Activated CD4-positive, alpha-beta memory T cell treated with anti-CD3 and anti-CD28 coated beads for 36 hours (primary cell): ENCODE measurements at regions not wholly inside any gene's neighbourhood (a gene's known extent, or its start where the extent isn't known, plus 50 kb on each side); places are given as distances from the start of the nearest gene placed in this dataset.

ENCODE experiments used
- CTCF ChIA-PET: fragments of 350-600 bp; sonication (Branson Sonifier 250); formaldehyde crosslinking; loops from one replicate; lab custom pipeline; 2021; ENCODE audit warnings: antibody characterized with exemption, inconsistent platforms; lab: Charles Lee
- POLR2A ChIA-PET: fragments of 350-600 bp; sonication (Branson Sonifier 250); formaldehyde crosslinking; loops from one replicate; lab custom pipeline; 2021; ENCODE audit warnings: antibody characterized with exemption; lab: Charles Lee
- DNase-seq: peaks from one replicate; pipeline ENCODE4 v3.0.0-alpha.2; 2020
- H3K27ac Mint-ChIP-seq: one replicate; pipeline ENCODE4 v1.8.0; 2021; ENCODE audit warnings: mixed read lengths
- H3K27me3 Mint-ChIP-seq: one replicate; pipeline ENCODE4 v1.8.0; 2021; ENCODE audit warnings: mixed read lengths
- H3K36me3 Mint-ChIP-seq: one replicate; pipeline ENCODE4 v1.8.0; 2021; ENCODE audit warnings: mixed read lengths
- H3K4me1 Mint-ChIP-seq: one replicate; pipeline ENCODE4 v1.8.0; 2021; ENCODE audit warnings: low read depth, mixed read lengths
- H3K4me3 Mint-ChIP-seq: one replicate; pipeline ENCODE4 v1.8.0; 2021; ENCODE audit warnings: mild to moderate bottlenecking, mixed read lengths
- H3K9me3 Mint-ChIP-seq: one replicate; pipeline ENCODE4 v1.8.0; 2021; ENCODE audit warnings: mixed read lengths
- intact Hi-C: fragments of 100-400 bp; cut with micrococcal nuclease; formaldehyde crosslinking; loops from one replicate; pipeline ENCODE4 v1.15.1; 2023

DNA sequence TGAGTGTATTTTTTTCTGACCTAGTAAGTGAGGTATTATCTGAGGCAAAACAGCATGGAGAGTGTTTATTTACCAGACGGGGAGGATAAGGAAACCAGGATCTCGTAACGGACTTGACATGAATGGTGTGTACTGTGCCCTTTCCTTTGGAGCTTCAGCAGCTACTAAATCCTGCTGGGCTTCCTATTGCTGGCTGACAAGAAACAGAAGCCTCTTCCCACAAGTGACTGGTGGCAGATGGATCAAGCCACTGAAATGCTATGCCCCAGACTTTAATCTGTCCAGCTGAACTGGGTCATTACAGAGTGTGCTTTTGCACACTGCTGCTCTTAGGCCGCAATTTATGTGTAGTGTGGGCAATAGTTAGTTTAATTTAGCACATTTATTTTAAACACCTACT, 162.7 kb upstream of the MRPS30 start:
- no peak overlapping the region for H3K4me3 Mint-ChIP-seq
- ChIA-PET CTCF (no interaction called here), POLR2A (interaction anchor here (0.6 kb wide), 1 partner anchor 959 kb away, joined by 3 read pairs; no protein-coding TSS in a partner anchor)
- no peaks in the 10 kb centered on the region for H3K9me3 Mint-ChIP-seq
- DNase-seq: no peak
- H3K27me3 Mint-ChIP-seq: no peaks in the 10 kb centered on the region
- H3K27ac Mint-ChIP-seq: no peak overlapping the region
- intact Hi-C loops: no loop called here
- H3K4me1 Mint-ChIP-seq: no peaks in the 10 kb centered on the region
- H3K36me3 Mint-ChIP-seq: no peaks in the 10 kb centered on the region

DNA sequence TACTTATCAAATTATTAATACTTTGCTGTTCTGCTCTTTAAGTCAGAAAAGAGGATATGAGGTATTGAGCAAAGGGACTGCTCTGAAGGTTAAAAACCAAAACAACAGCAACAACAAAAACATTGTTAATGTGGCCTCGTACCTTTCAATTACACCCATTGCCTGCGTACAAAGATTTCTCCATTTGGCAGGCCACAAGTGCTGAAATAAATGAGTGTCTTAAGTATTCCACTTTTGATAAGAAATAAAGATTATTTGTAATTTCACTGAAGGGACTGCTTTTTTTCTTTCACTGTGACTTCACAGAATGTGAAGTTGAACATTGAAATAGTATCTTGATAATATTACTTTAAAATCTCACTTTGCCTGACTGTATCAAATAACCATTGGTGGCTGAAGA, 163.2 kb upstream of the MRPS30 start:
- ChIA-PET POLR2A (no interaction called here), CTCF (no interaction called here)
- no peak overlapping the region for H3K4me3 Mint-ChIP-seq
- H3K9me3 Mint-ChIP-seq: no peaks in the 10 kb centered on the region
- no peak for DNase-seq
- H3K4me1 Mint-ChIP-seq: no peaks in the 10 kb centered on the region
- H3K36me3 Mint-ChIP-seq: no peaks in the 10 kb centered on the region
- no peaks in the 10 kb centered on the region for H3K27me3 Mint-ChIP-seq
- H3K27ac Mint-ChIP-seq: no peak overlapping the region
- intact Hi-C loops: no loop called here

DNA sequence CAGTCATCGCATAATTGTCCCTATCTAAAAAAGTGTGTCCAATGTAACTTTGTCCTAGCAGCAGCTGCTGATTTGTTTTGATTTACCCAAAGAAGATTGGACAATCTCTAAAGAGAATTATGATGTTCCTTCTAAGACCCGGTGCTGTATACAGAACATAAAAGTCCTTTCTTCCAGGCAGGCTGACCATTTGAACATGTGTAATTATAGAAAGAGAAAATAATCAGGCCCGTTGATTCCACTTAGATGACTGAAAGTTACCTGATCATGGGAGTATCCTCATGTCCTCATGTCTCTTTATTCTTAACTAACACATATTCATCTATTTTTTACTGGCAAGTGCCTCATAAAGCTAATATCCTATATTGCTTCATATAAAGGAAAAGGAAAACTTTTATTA, 164.1 kb upstream of the MRPS30 start:
- CTCF ChIA-PET: no interaction called here
- H3K4me3 Mint-ChIP-seq: no peak overlapping the region
- no peak overlapping the region for H3K27ac Mint-ChIP-seq
- intact Hi-C loops: no loop called here
- no peaks in the 10 kb centered on the region for H3K27me3 Mint-ChIP-seq
- H3K4me1 Mint-ChIP-seq: no peaks in the 10 kb centered on the region
- no peaks in the 10 kb centered on the region for H3K9me3 Mint-ChIP-seq
- DNase-seq: no peak
- H3K36me3 Mint-ChIP-seq: no peaks in the 10 kb centered on the region
- POLR2A ChIA-PET: no interaction called here

DNA sequence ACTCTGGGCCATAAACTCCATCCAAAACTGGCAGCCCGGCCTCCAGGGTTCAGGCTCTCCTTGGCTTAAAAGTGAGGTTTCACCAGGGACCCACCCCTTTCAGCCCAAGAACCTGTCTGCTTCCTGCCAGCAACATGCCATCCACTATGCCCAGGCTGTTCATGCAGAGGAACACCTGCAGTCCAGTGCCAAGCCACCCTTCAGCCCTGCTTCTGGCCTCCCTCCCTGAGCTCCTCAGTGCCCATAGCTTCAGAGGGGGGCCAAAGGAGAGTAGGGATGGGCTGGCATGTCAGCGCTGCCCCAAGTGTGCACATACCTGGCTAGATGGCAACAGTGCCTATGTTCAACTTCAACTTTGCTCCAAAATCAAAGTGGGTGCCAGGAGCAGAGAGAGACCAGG, 166.9 kb upstream of the MRPS30 start:
- Mint-ChIP-seq H3K9me3 (no peaks in the 10 kb centered on the region), H3K4me3 (no peak overlapping the region), H3K36me3 (no peaks in the 10 kb centered on the region), H3K4me1 (no peaks in the 10 kb centered on the region), H3K27me3 (no peaks in the 10 kb centered on the region), H3K27ac (no peak overlapping the region)
- no peak for DNase-seq
- ChIA-PET CTCF (no interaction called here), POLR2A (no interaction called here)
- intact Hi-C loops: no loop called here

DNA sequence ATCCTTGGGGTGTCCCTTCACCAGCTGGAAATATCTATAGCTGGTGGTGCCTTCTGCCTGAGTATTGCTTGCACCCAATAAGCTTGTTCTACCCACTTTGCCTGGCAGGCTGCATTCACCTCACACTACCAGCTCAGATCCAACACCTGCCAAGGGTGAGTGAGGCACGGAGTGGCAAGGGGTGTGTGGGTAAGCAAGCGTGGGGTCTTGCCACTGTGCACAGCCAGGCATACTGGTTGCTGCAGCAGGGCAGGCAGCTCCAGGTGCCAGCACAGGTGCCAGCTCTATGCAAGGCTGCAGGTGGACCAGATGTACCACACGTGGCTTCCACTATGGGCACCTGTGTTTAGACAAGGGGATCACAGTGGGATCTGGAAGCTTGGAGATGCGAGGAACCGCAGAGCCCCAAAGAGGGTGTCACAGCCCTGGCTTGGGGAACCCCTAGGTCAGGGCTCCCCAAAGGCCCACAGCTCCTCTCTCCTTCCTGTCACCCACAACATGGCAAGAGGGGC, 167.7 kb upstream of the MRPS30 start:
- no peak for DNase-seq
- Mint-ChIP-seq H3K36me3 (no peaks in the 10 kb centered on the region), H3K4me1 (no peaks in the 10 kb centered on the region), H3K9me3 (no peaks in the 10 kb centered on the region), H3K27me3 (no peaks in the 10 kb centered on the region), H3K27ac (no peak overlapping the region), H3K4me3 (no peak overlapping the region)
- intact Hi-C loops: no loop called here
- ChIA-PET CTCF (no interaction called here), POLR2A (no interaction called here)

DNA sequence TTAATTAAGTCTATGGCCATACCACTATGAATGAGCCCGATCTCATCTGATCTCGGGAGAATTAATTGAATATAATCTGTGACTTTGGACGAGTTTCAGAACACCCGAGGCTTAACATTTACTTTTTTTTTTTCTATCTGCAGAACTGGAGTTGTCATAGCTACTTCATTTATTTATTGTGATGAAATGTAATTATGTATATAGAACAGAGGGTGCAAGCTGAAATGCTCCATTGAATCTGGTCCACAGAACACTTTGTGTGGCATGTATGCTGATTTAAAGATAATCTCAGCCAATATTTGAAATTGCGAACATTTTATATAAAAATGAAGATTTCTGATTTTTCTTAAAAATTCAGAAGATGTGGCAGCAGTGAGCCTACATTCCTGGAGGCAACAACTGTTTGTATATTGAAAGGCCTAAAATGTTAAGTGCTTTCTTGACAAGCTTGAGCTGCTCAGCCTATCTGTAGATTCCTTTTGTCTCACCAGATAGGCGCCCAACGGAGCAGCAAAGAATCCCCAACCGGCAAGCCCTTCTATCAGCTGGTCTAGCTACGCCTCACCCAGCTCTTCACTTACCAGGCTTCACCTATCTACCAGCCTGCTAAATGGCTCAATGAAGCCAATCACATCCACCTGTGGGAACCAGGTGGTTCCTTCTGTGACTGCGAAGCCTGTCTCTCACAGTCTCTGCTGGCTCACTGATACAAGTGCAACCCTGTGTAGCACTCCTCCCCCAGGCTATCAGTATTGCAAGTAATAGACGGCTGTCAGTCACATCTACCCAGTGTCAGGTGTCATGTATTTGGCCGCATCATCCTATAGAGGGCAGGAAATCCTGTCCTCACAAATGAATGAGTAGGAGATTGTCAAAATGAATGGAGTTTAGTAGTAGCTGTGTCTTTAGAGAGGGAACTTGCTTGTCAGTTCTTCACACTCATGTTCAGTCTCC, 170.6 kb upstream of the MRPS30 start:
- intact Hi-C loops: no loop called here
- Mint-ChIP-seq H3K4me1 (no peaks in the 10 kb centered on the region), H3K27ac (no peak overlapping the region), H3K36me3 (no peaks in the 10 kb centered on the region), H3K27me3 (no peaks in the 10 kb centered on the region), H3K9me3 (peaks cover 2% of the 10 kb centered on the region), H3K4me3 (no peak overlapping the region)
- ChIA-PET CTCF (no interaction called here), POLR2A (no interaction called here)
- no peak for DNase-seq

DNA sequence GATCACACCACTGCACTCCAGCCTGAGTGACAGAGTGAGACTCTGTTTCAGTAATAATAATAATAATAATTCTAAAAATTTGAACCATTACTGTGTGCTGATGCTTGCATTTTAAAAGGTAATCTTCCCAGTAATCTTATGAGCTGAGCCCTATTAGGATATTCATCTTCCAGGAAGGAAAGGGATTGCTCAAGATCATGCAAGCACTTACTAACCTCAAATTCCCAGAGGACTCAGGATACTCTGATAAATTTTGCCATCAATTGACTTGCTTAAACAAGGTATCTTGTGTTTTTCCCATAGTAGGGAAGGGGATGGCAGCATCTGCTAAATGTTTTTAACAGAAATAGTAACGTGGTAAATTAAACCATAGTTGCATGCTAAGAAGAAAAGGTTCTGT, 176.4 kb upstream of the MRPS30 start:
- Mint-ChIP-seq H3K27me3 (no peaks in the 10 kb centered on the region), H3K9me3 (peaks cover 2% of the 10 kb centered on the region), H3K4me3 (no peak overlapping the region), H3K27ac (no peak overlapping the region), H3K4me1 (no peaks in the 10 kb centered on the region), H3K36me3 (no peaks in the 10 kb centered on the region)
- intact Hi-C loops: no loop called here
- ChIA-PET POLR2A (no interaction called here), CTCF (no interaction called here)
- DNase-seq: no peak

DNA sequence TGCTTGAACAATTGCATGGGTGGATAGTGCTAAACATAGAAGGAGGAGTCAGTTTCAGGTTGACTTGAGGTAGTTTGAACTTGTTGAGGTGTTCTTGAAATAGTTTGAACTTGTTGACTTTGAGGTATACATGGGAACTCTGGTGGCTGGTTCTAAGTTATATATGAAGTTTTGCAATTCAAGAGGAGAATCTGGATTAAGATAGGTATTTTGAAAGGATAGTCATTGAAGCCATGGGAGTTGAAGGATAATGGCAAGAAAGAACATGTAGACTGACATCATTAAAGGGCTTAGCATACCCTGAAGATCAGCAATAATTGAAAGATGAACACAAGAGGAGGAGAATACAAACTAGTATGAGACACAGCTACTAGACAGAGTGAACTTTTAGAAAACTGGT, 181.9 kb upstream of the MRPS30 start:
- ChIA-PET POLR2A (no interaction called here), CTCF (no interaction called here)
- Mint-ChIP-seq H3K27ac (no peak overlapping the region), H3K4me3 (no peak overlapping the region), H3K27me3 (no peaks in the 10 kb centered on the region), H3K36me3 (no peaks in the 10 kb centered on the region), H3K4me1 (no peaks in the 10 kb centered on the region), H3K9me3 (no peaks in the 10 kb centered on the region)
- intact Hi-C loops: no loop called here
- no peak for DNase-seq

DNA sequence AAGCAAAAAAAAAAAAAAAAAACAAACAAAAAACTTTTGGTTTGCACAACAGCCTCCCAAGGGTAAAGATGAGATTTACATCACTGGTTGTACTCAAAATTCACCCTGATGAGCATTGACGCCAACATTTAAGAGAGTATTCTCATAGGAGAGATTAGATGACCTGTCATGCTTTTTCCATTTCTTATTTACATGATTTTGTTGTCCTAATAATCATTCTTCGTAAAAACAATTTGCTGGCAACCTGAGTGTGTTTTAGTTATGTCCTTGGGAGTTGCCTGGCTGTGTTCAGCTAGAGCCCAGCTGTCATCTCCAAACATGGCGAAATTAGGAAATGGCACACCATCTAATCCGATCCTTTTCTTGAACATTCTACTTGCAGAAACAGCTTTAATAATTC, 186.4 kb upstream of the MRPS30 start:
- Mint-ChIP-seq H3K4me3 (no peak overlapping the region), H3K27ac (no peak overlapping the region), H3K36me3 (no peaks in the 10 kb centered on the region), H3K9me3 (no peaks in the 10 kb centered on the region), H3K27me3 (no peaks in the 10 kb centered on the region), H3K4me1 (no peaks in the 10 kb centered on the region)
- ChIA-PET POLR2A (no interaction called here), CTCF (no interaction called here)
- intact Hi-C loops: no loop called here
- no peak for DNase-seq

DNA sequence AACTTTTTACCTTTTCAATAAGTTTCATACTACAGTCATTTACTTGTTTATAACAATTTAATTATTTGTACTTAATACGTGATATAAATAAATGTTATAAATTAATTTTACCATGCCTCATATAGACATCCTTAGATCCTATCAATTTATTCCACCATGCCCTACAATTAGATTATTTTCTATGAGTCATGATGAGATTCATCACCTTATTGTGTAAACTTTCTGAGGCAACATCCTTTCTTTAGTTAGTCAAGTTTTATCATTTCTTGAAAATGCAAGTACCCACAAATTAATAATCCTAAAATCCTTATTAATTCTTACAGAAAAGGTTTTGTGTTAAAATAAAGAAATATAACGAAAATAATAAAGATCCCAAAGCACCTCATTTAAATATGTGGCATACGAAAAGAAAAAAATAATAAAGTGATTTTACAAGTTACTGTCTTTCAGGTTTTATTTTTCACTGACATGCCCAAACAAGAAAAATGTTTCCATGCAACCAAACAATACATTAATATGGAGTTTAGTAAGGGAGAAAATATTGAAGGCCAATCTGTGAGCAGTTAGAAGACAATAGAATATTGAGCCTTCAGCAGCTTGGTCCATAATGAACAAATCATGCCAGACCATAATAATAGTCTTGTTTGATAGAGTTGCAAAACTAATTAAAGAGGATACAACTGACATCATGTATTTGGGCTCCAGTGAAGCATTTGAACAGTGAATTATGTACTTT, 188.7 kb upstream of the MRPS30 start:
- H3K36me3 Mint-ChIP-seq: no peaks in the 10 kb centered on the region
- H3K4me3 Mint-ChIP-seq: no peak overlapping the region
- CTCF ChIA-PET: no interaction called here
- DNase-seq: no peak
- no peaks in the 10 kb centered on the region for H3K9me3 Mint-ChIP-seq
- POLR2A ChIA-PET: no interaction called here
- intact Hi-C loops: no loop called here
- no peaks in the 10 kb centered on the region for H3K27me3 Mint-ChIP-seq
- H3K4me1 Mint-ChIP-seq: no peaks in the 10 kb centered on the region
- H3K27ac Mint-ChIP-seq: no peak overlapping the region

DNA sequence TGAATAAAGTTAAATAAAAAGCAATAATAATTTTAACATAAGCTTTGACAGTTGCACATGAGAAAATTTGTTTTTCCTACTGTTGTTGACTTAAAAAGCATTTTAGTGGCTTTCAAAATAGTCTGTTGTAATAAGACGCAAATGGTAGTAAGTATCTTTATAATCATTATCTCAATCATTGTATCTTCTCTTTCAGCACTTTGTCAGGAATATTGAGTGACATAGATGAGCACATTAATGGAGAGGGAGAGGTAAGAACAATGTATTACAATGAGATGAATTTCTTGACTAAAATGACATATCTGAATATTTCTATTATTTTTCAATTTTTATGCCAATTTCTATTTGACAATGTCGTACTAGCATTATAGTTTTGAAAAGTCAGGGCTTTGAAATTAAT, 193.9 kb upstream of the MRPS30 start:
- H3K27me3 Mint-ChIP-seq: no peaks in the 10 kb centered on the region
- no peaks in the 10 kb centered on the region for H3K36me3 Mint-ChIP-seq
- no peaks in the 10 kb centered on the region for H3K4me1 Mint-ChIP-seq
- no peak for DNase-seq
- CTCF ChIA-PET: no interaction called here
- H3K27ac Mint-ChIP-seq: no peak overlapping the region
- H3K4me3 Mint-ChIP-seq: no peak overlapping the region
- intact Hi-C loops: no loop called here
- H3K9me3 Mint-ChIP-seq: no peaks in the 10 kb centered on the region
- POLR2A ChIA-PET: no interaction called here

DNA sequence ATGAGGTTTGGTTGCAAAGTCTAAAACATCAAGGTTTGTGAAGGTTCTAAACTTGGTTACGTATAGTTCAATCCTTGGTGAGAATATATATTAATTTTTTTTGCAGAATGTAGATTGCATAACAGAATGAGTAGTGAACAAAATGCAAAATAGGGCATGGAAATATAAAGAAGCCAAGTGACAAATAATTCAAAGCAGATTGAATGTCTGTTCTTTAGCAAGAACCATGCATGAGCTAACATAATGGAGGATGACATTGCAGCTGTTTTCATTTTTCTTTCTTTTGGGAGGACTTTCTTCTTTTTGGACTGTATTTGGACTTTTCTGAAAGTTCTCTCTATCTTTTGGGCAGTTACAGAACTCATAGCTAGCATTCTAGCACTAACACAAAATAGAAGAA, 194.8 kb upstream of the MRPS30 start:
- Mint-ChIP-seq H3K36me3 (no peaks in the 10 kb centered on the region), H3K4me3 (no peak overlapping the region), H3K27ac (no peak overlapping the region), H3K27me3 (no peaks in the 10 kb centered on the region), H3K9me3 (no peaks in the 10 kb centered on the region), H3K4me1 (no peaks in the 10 kb centered on the region)
- ChIA-PET POLR2A (no interaction called here), CTCF (no interaction called here)
- intact Hi-C loops: no loop called here
- no peak for DNase-seq
